ENCODE measurements at regions not wholly inside any gene's neighbourhood (a gene's known extent, or its start where the extent isn't known, plus 50 kb on each side); places are given as distances from the start of the nearest gene placed in this dataset.
"Not testable (repeated sequence)": the region's sequence is repeated elsewhere in the genome, so short reads cannot be mapped to it uniquely, and the experiment has no call there.

DNA sequence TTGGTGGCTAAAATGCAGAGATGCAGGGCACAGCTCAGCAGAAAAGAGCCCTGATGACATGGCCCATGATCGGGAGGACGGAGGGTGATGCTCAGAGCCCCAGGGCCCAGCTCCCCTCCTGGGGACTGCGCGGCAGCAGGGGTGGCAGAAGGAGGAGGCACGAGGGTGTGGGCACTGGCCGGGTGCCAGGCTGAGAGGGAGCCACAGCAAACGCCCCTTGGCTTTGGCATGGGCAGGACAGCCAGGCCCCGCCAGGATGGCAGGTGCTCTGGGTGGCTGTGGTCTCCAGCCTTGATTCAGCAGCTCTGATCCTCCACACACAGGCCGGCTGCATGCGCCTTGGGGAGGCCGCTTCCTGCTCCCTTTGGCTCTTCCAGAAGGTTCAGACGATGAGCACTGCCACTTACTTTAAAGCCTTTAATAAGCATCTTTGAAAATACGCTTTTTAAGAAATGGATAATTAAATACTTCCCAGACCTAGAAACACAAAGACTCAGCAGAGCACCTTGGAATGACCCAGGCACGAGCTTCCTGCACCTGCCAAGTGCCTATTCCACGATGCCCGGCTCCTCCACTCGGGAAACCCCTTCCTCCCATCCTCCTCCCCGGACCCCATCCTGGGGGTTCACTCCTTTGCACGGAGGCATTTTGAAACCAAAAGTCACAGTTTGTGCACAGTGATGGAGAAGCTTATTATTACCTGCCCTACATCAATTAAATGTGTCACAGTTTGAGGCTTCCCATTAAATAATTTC is 78.5 kb upstream of the SNTG2 start:
- H3K9me3 ChIP-seq (ENCODE audit: control insufficient read depth in 2 of 2, insufficient read depth in 1 of 2, low read depth in 1 of 2, low read length in 1 of 2): no peaks in the 10 kb centered on the region
- WGBS, 3 donors: 70 to 79% (median 76%) methylated on average over 17 to 19 of the region's 19 CpGs
- no peaks in the 10 kb centered on the region for H3K36me3 ChIP-seq (ENCODE audit: control insufficient read depth in 3 of 3, insufficient read depth in 2 of 3, low read depth in 1 of 3, low read length in 3 of 3)
- no peak overlapping the region for H3K27ac ChIP-seq (ENCODE audit: low read depth in 1 of 3, low read length in 2 of 3)
- H3K4me1 ChIP-seq (ENCODE audit: control insufficient read depth in 3 of 3, insufficient read depth in 2 of 3, low read depth in 1 of 3, low read length in 2 of 3): no peaks in the 10 kb centered on the region
- H3K4me3 ChIP-seq (ENCODE audit: low read depth in 1 of 3, low read length in 3 of 3): no peak overlapping the region
- DNase-seq (no peak), FAIRE-seq (no peak)
- H3K27me3 ChIP-seq (ENCODE audit: control insufficient read depth in 3 of 3, insufficient read depth in 3 of 3, low read length in 3 of 3): no peaks in the 10 kb centered on the region

GRCh38 chr2:871175-871727 is 79.4 kb upstream of the SNTG2 start:
- 89 to 91% (median 90%) methylated on average over 24 of the region's 24 CpGs for WGBS, 3 donors
- no peaks in the 10 kb centered on the region for H3K9me3 ChIP-seq (ENCODE audit: control insufficient read depth in 2 of 2, insufficient read depth in 1 of 2, low read depth in 1 of 2, low read length in 1 of 2)
- H3K4me1 ChIP-seq (ENCODE audit: control insufficient read depth in 3 of 3, insufficient read depth in 2 of 3, low read depth in 1 of 3, low read length in 2 of 3): no peaks in the 10 kb centered on the region
- H3K27me3 ChIP-seq (ENCODE audit: control insufficient read depth in 3 of 3, insufficient read depth in 3 of 3, low read length in 3 of 3): no peaks in the 10 kb centered on the region
- H3K4me3 ChIP-seq (ENCODE audit: low read depth in 1 of 3, low read length in 3 of 3): no peak overlapping the region
- DNase-seq (no peak), FAIRE-seq (no peak)
- H3K27ac ChIP-seq (ENCODE audit: low read depth in 1 of 3, low read length in 2 of 3): no peak overlapping the region
- no peaks in the 10 kb centered on the region for H3K36me3 ChIP-seq (ENCODE audit: control insufficient read depth in 3 of 3, insufficient read depth in 2 of 3, low read depth in 1 of 3, low read length in 3 of 3)

GRCh38 chr2:870426-870825 is 80.2 kb upstream of the SNTG2 start:
- no peak for FAIRE-seq
- no peaks in the 10 kb centered on the region for H3K9me3 ChIP-seq (ENCODE audit: control insufficient read depth in 2 of 2, insufficient read depth in 1 of 2, low read depth in 1 of 2, low read length in 1 of 2)
- no peak for DNase-seq
- H3K36me3 ChIP-seq (ENCODE audit: control insufficient read depth in 3 of 3, insufficient read depth in 2 of 3, low read depth in 1 of 3, low read length in 3 of 3): no peaks in the 10 kb centered on the region
- no peaks in the 10 kb centered on the region for H3K27me3 ChIP-seq (ENCODE audit: control insufficient read depth in 3 of 3, insufficient read depth in 3 of 3, low read length in 3 of 3)
- H3K4me3 ChIP-seq (ENCODE audit: low read depth in 1 of 3, low read length in 3 of 3): no peak overlapping the region
- WGBS, 3 donors: 80 to 84% (median 80%) methylated on average over 8 of the region's 8 CpGs
- H3K27ac ChIP-seq (ENCODE audit: low read depth in 1 of 3, low read length in 2 of 3): no peak overlapping the region
- H3K4me1 ChIP-seq (ENCODE audit: control insufficient read depth in 3 of 3, insufficient read depth in 2 of 3, low read depth in 1 of 3, low read length in 2 of 3): no peaks in the 10 kb centered on the region

GRCh38 chr2:869894-870293 is 80.8 kb upstream of the SNTG2 start:
- Histone ChIP-seq H3K27me3 (ENCODE audit: control insufficient read depth in 3 of 3, insufficient read depth in 3 of 3, low read length in 3 of 3) (no peaks in the 10 kb centered on the region), H3K27ac (ENCODE audit: low read depth in 1 of 3, low read length in 2 of 3) (no peak overlapping the region), H3K4me3 (ENCODE audit: low read depth in 1 of 3, low read length in 3 of 3) (no peak overlapping the region), H3K9me3 (ENCODE audit: control insufficient read depth in 2 of 2, insufficient read depth in 1 of 2, low read depth in 1 of 2, low read length in 1 of 2) (no peaks in the 10 kb centered on the region), H3K36me3 (ENCODE audit: control insufficient read depth in 3 of 3, insufficient read depth in 2 of 3, low read depth in 1 of 3, low read length in 3 of 3) (no peaks in the 10 kb centered on the region), H3K4me1 (ENCODE audit: control insufficient read depth in 3 of 3, insufficient read depth in 2 of 3, low read depth in 1 of 3, low read length in 2 of 3) (no peaks in the 10 kb centered on the region)
- 86 to 91% (median 86%) methylated on average over 1 of the region's 1 CpG for WGBS, 3 donors
- no peak for FAIRE-seq
- no peak for DNase-seq

GRCh38 chr2:869357-869871 is 81.2 kb upstream of the SNTG2 start:
- Histone ChIP-seq H3K9me3 (ENCODE audit: control insufficient read depth in 2 of 2, insufficient read depth in 1 of 2, low read depth in 1 of 2, low read length in 1 of 2) (no peaks in the 10 kb centered on the region), H3K27me3 (ENCODE audit: control insufficient read depth in 3 of 3, insufficient read depth in 3 of 3, low read length in 3 of 3) (no peaks in the 10 kb centered on the region), H3K4me3 (ENCODE audit: low read depth in 1 of 3, low read length in 3 of 3) (no peak overlapping the region), H3K4me1 (ENCODE audit: control insufficient read depth in 3 of 3, insufficient read depth in 2 of 3, low read depth in 1 of 3, low read length in 2 of 3) (no peaks in the 10 kb centered on the region), H3K27ac (ENCODE audit: low read depth in 1 of 3, low read length in 2 of 3) (no peak overlapping the region), H3K36me3 (ENCODE audit: control insufficient read depth in 3 of 3, insufficient read depth in 2 of 3, low read depth in 1 of 3, low read length in 3 of 3) (no peaks in the 10 kb centered on the region)
- 69 to 74% (median 72%) methylated on average over 12 to 16 of the region's 16 CpGs for WGBS, 3 donors
- no peak for FAIRE-seq
- no peak for DNase-seq

GRCh38 chr2:868857-869256 is 81.8 kb upstream of the SNTG2 start:
- H3K4me3 ChIP-seq (ENCODE audit: low read depth in 1 of 3, low read length in 3 of 3); H3K27me3 ChIP-seq (ENCODE audit: control insufficient read depth in 3 of 3, insufficient read depth in 3 of 3, low read length in 3 of 3); FAIRE-seq; H3K4me1 ChIP-seq (ENCODE audit: control insufficient read depth in 3 of 3, insufficient read depth in 2 of 3, low read depth in 1 of 3, low read length in 2 of 3); H3K9me3 ChIP-seq (ENCODE audit: control insufficient read depth in 2 of 2, insufficient read depth in 1 of 2, low read depth in 1 of 2, low read length in 1 of 2); DNase-seq; H3K27ac ChIP-seq (ENCODE audit: low read depth in 1 of 3, low read length in 2 of 3); H3K36me3 ChIP-seq (ENCODE audit: control insufficient read depth in 3 of 3, insufficient read depth in 2 of 3, low read depth in 1 of 3, low read length in 3 of 3): not testable (repeated sequence)
- 91 to 95% (median 92%) methylated on average over 42 to 49 of the region's 51 CpGs for WGBS, 3 donors

DNA sequence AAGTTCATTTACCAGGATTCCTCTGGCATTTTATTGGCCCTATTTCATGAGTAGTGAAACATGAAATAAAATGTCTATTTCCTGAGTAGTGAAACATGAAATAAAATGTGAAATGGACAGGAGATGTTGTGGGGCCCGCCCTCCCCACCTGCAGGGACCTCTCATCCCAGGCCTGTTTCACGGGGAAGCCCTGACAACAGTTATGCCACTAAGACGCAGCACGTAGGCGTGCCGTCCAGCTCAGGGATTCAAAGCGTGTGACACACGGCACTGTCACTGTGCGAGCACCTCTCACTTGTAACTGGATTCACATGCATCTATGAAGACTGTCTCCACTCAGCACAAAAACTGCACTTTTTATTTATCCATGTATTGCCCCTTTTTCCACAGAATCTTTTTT is 83.4 kb upstream of the SNTG2 start:
- DNase-seq: no peak
- Histone ChIP-seq H3K27me3 (ENCODE audit: control insufficient read depth in 3 of 3, insufficient read depth in 3 of 3, low read length in 3 of 3) (no peaks in the 10 kb centered on the region), H3K27ac (ENCODE audit: low read depth in 1 of 3, low read length in 2 of 3) (no peak overlapping the region), H3K9me3 (ENCODE audit: control insufficient read depth in 2 of 2, insufficient read depth in 1 of 2, low read depth in 1 of 2, low read length in 1 of 2) (no peaks in the 10 kb centered on the region), H3K36me3 (ENCODE audit: control insufficient read depth in 3 of 3, insufficient read depth in 2 of 3, low read depth in 1 of 3, low read length in 3 of 3) (no peaks in the 10 kb centered on the region), H3K4me3 (ENCODE audit: low read depth in 1 of 3, low read length in 3 of 3) (no peak overlapping the region), H3K4me1 (ENCODE audit: control insufficient read depth in 3 of 3, insufficient read depth in 2 of 3, low read depth in 1 of 3, low read length in 2 of 3) (no peaks in the 10 kb centered on the region)
- 82 to 84% (median 84%) methylated on average over 9 of the region's 9 CpGs for WGBS, 3 donors
- no peak for FAIRE-seq

GRCh38 chr2:866887-867286 is 83.8 kb upstream of the SNTG2 start:
- Histone ChIP-seq H3K27me3 (ENCODE audit: control insufficient read depth in 3 of 3, insufficient read depth in 3 of 3, low read length in 3 of 3) (no peaks in the 10 kb centered on the region), H3K4me3 (ENCODE audit: low read depth in 1 of 3, low read length in 3 of 3) (no peak overlapping the region), H3K9me3 (ENCODE audit: control insufficient read depth in 2 of 2, insufficient read depth in 1 of 2, low read depth in 1 of 2, low read length in 1 of 2) (no peaks in the 10 kb centered on the region), H3K27ac (ENCODE audit: low read depth in 1 of 3, low read length in 2 of 3) (no peak overlapping the region), H3K36me3 (ENCODE audit: control insufficient read depth in 3 of 3, insufficient read depth in 2 of 3, low read depth in 1 of 3, low read length in 3 of 3) (no peaks in the 10 kb centered on the region), H3K4me1 (ENCODE audit: control insufficient read depth in 3 of 3, insufficient read depth in 2 of 3, low read depth in 1 of 3, low read length in 2 of 3) (no peaks in the 10 kb centered on the region)
- DNase-seq (no peak), FAIRE-seq (no peak)
- WGBS, 3 donors: 60 to 66% (median 63%) methylated on average over 6 of the region's 6 CpGs

Data from small intestine (tissue), 7 donors.